B cell (primary cell): ENCODE measurements at regions not wholly inside any gene's neighbourhood (a gene's known extent, or its start where the extent isn't known, plus 50 kb on each side); places are given as distances from the start of the nearest gene placed in this dataset.

ENCODE experiments used
- ATAC-seq: fragments of 200-7000 bp; cut with Tn5 transposase; one replicate; pipeline ENCODE4 v1.10.0; 2021; ENCODE audit warnings: low read depth, mild to moderate bottlenecking, moderate number of reproducible peaks, moderate library complexity
- CTCF ChIA-PET: fragments of 350-600 bp; sonication (Branson Sonifier 250); formaldehyde crosslinking; loops from one replicate; lab custom pipeline; 2021; ENCODE audit warnings: antibody characterized with exemption, inconsistent platforms; lab: Charles Lee
- POLR2A ChIA-PET: fragments of 350-600 bp; sonication (Branson Sonifier 250); formaldehyde crosslinking; loops from one replicate; lab custom pipeline; 2021; ENCODE audit warnings: antibody characterized with exemption; lab: Charles Lee
- DNase-seq: peaks from one replicate; pipeline ENCODE4 v3.0.0; 2013
- H2AFZ ChIP-seq: 2 replicates; pipeline ENCODE4 v1.6.1; 2012; ENCODE audit warnings: mild to moderate bottlenecking, low read depth, low read length; ENCODE audit not compliant: insufficient read depth, poor library complexity, severe bottlenecking
- H3K27ac ChIP-seq, 2 donors: 1 replicate in 1 of 2; 2 replicates in 1 of 2; pipeline ENCODE4 v1.5.1; 2012 to 2013; ENCODE audit warnings: low read length in 2 of 2, mild to moderate bottlenecking in 2 of 2, moderate library complexity in 1 of 2
- H3K27me3 ChIP-seq, 4 experiments: fragments of 200-600 bp in 1 of 4; sonication (generic) in 1 of 4; replicated peaks in 1 of 4; 1 replicate in 2 of 4; 2 replicates in 2 of 4; pipeline versions ENCODE4 v1.6.1 to v1.7.0; 2013 to 2016; ENCODE audit warnings: low read length in 3 of 4, mild to moderate bottlenecking in 2 of 4, mixed read lengths in 1 of 4, moderate library complexity in 1 of 4; ENCODE audit not compliant: insufficient read depth in 4 of 4, control insufficient read depth in 3 of 4; ENCODE audit errors: control extremely low read depth in 1 of 4
- H3K36me3 ChIP-seq, 2 experiments: replicated peaks in 1 of 2; 1 replicate in 1 of 2; 2 replicates in 1 of 2; pipeline versions ENCODE4 v1.6.1 to v1.7.1; 2013; ENCODE audit warnings: low read length in 1 of 2; ENCODE audit not compliant: insufficient read depth in 2 of 2, control insufficient read depth in 1 of 2; ENCODE audit errors: control extremely low read depth in 1 of 2, extremely low read depth in 1 of 2
- H3K4me1 ChIP-seq, 2 donors: fragments of 200-600 bp in 1 of 2; sonication (generic) in 1 of 2; 1 replicate in 1 of 2; 2 replicates in 1 of 2; pipeline versions ENCODE4 v1.5.1 to v1.6.1; 2013 to 2017; ENCODE audit warnings: low read length in 2 of 2; ENCODE audit not compliant: control insufficient read depth in 2 of 2, insufficient read depth in 2 of 2
- H3K4me2 ChIP-seq: replicated peaks from 2 replicates; pipeline ENCODE3; 2012; ENCODE audit warnings: mild to moderate bottlenecking, low read depth, low read length; ENCODE audit not compliant: poor library complexity, severe bottlenecking
- H3K4me3 ChIP-seq, 5 experiments: fragments of 200-600 bp in 1 of 5; sonication (generic) in 1 of 5; 1 replicate in 3 of 5; 2 replicates in 2 of 5; pipeline versions ENCODE4 v1.5.1 to v1.7.0; 2011 to 2016; ENCODE audit warnings: low read length in 4 of 5, mild to moderate bottlenecking in 4 of 5, low read depth in 2 of 5, control low read depth in 1 of 5, moderate library complexity in 1 of 5; ENCODE audit not compliant: insufficient read depth in 1 of 5; ENCODE audit errors: control extremely low read depth in 1 of 5, extremely low read depth in 1 of 5
- H3K79me2 ChIP-seq: fragments of 200-600 bp; sonication (generic); one replicate; pipeline ENCODE4 v1.6.0; 2016; ENCODE audit warnings: low read length; ENCODE audit not compliant: control insufficient read depth, insufficient read depth
- H3K9ac ChIP-seq: fragments of 200-600 bp; sonication (generic); 2 replicates; pipeline ENCODE4 v1.6.1; 2017; ENCODE audit warnings: mild to moderate bottlenecking, low read length, moderate library complexity
- H3K9me3 ChIP-seq, 3 donors: one replicate each; pipeline versions ENCODE4 v1.6.1 to v1.7.1; 2013; ENCODE audit warnings: low read length in 2 of 3; ENCODE audit not compliant: control insufficient read depth in 2 of 3, insufficient read depth in 1 of 3; ENCODE audit errors: control extremely low read depth in 1 of 3
- H4K20me1 ChIP-seq: 2 replicates; pipeline ENCODE4 v1.6.0; 2012; ENCODE audit warnings: mild to moderate bottlenecking, low read length; ENCODE audit not compliant: insufficient read depth, control insufficient read depth, poor library complexity, severe bottlenecking
- H3K27ac Mint-ChIP-seq: one replicate; pipeline ENCODE4 v1.8.0; 2021; ENCODE audit warnings: mixed read lengths
- H3K27me3 Mint-ChIP-seq: one replicate; pipeline ENCODE4 v1.8.0; 2021; ENCODE audit warnings: mixed read lengths
- H3K4me1 Mint-ChIP-seq: one replicate; pipeline ENCODE4 v1.8.0; 2021; ENCODE audit warnings: mixed read lengths
- H3K4me3 Mint-ChIP-seq: one replicate; pipeline ENCODE4 v1.8.0; 2021; ENCODE audit warnings: mixed read lengths
- H3K9me3 Mint-ChIP-seq: one replicate; pipeline ENCODE4 v1.8.0; 2022; ENCODE audit warnings: mixed read lengths; ENCODE audit not compliant: insufficient read depth
- EZH2 ChIP-seq: IDR thresholded peaks from 2 replicates; pipeline ENCODE4 v1.6.1; 2012; ENCODE audit warnings: borderline replicate concordance, low read depth, mild to moderate bottlenecking, moderate library complexity, low read length; ENCODE audit not compliant: insufficient read depth, poor library complexity, severe bottlenecking
- WGBS: methylation state at CpG from one replicate; pipeline ENCODE4 v1.1.5; 2013; ENCODE audit warnings: missing lambda C conversion rate; ENCODE audit not compliant: insufficient coverage; 5-methylcytosine and 5-hydroxymethylcytosine counted together
- intact Hi-C: fragments of 100-400 bp; cut with micrococcal nuclease; formaldehyde crosslinking; loops from one replicate; pipeline ENCODE4 v1.10.0; 2022
- TF ChIP-seq, protein P1 (sequence below): fragments of 200-600 bp; IDR thresholded peaks from one replicate; pipeline ENCODE4 v1.8.0; 2022; ENCODE audit warnings: antibody characterized with exemption, mild to moderate bottlenecking

DNA sequence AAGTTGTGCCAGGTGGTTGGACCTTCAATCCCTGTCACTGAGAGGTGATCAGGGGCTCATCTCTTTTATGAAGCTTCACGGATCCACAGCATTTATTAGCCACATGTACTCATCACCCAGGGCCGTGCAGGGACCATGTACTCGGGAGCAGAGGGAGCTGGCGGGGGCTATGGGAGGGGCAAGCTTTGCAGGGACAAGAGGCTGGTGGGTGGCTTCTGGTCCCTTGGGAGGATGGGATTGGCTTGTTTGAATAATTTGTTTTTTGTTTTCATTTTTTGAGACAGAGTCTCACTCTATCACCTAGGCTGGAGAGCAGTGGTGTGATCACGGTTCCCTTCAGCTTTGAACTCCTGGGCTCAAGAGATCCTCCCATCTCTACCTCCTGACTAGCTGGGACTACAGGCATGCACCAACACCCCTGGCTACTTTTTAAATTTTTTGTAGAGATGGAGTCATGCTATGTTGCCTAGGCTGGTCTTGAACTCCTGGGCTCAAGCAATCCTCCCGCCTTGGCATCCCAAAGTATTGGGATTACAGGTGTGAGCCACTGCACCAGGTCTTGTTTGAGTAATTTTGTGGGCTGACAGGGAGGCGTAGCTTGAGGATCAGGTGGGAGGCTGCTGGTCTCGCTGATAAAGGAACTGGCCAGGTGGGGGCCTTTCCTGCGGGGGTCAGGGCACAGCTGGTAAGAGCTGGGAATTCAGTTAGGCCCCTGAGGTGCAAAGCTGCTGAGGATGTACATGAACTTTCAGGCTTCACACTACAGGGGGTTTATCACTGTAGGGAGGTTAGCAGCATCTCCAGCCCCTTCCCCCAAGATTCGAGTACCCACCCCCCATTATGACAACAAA lies 308.0 kb upstream of the C1orf174 start:
- no peak for ATAC-seq
- H3K4me1 ChIP-seq: no peaks in the 10 kb centered on the region
- no peak overlapping the region for H2AFZ ChIP-seq
- TF ChIP-seq, protein P1, sequence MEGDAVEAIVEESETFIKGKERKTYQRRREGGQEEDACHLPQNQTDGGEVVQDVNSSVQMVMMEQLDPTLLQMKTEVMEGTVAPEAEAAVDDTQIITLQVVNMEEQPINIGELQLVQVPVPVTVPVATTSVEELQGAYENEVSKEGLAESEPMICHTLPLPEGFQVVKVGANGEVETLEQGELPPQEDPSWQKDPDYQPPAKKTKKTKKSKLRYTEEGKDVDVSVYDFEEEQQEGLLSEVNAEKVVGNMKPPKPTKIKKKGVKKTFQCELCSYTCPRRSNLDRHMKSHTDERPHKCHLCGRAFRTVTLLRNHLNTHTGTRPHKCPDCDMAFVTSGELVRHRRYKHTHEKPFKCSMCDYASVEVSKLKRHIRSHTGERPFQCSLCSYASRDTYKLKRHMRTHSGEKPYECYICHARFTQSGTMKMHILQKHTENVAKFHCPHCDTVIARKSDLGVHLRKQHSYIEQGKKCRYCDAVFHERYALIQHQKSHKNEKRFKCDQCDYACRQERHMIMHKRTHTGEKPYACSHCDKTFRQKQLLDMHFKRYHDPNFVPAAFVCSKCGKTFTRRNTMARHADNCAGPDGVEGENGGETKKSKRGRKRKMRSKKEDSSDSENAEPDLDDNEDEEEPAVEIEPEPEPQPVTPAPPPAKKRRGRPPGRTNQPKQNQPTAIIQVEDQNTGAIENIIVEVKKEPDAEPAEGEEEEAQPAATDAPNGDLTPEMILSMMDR: no peak
- no peak for TF ChIP-seq EZH2
- CTCF ChIA-PET: no interaction called here
- WGBS: 89% methylated on average over 5 of the region's 10 CpGs
- no peaks in the 10 kb centered on the region for H3K27me3 ChIP-seq
- no peaks in the 10 kb centered on the region for H3K36me3 ChIP-seq
- intact Hi-C loops: no loop called here
- Mint-ChIP-seq H3K9me3 (peaks cover 24% of the 10 kb centered on the region), H3K4me3 (no peak overlapping the region), H3K4me1 (no peaks in the 10 kb centered on the region), H3K27me3 (peaks cover 7% of the 10 kb centered on the region), H3K27ac (no peak overlapping the region)
- no peaks in the 10 kb centered on the region for H3K79me2 ChIP-seq
- no peak overlapping the region for H3K4me3 ChIP-seq
- DNase-seq: no peak
- no peak overlapping the region for H3K9ac ChIP-seq
- POLR2A ChIA-PET: no interaction called here
- no peaks in the 10 kb centered on the region for H4K20me1 ChIP-seq
- no peak overlapping the region for H3K27ac ChIP-seq
- H3K4me2 ChIP-seq: no peak overlapping the region
- H3K9me3 ChIP-seq: peaks cover 0 to 20% (median 9%) of the 10 kb centered on the region in 3 donors

DNA sequence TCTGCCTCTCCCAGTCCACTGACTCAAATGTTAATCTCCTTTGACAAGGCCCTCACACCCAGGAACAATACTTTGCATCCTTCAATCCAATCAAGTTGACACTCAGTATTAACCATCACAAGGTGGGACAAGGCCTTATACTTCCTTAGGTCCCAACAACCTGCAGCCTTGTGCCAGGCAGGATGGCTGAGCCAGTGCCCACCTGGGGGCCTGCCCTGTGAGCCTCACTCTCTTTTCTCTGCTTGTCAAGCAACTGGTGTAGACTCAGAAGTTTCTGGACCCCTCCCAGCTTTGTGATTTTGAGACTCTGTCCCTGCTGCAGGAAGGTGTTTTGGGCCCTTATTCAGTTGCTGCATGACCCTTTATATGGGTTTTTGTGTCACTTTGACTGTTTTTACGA lies 310.0 kb upstream of the C1orf174 start:
- H3K4me1 Mint-ChIP-seq: no peaks in the 10 kb centered on the region
- 68% methylated on average over 1 of the region's 1 CpG for WGBS

More for the DNA sequence above, 310.0 kb upstream of the C1orf174 start:
- H2AFZ ChIP-seq: no peak overlapping the region
- no peaks in the 10 kb centered on the region for H3K79me2 ChIP-seq
- intact Hi-C loops: no loop called here
- no peak overlapping the region for H3K4me3 ChIP-seq
- H3K4me1 ChIP-seq: no peaks in the 10 kb centered on the region
- no peak overlapping the region for H3K4me2 ChIP-seq
- H3K36me3 ChIP-seq: no peaks in the 10 kb centered on the region
- H3K27me3 Mint-ChIP-seq: peaks cover 13% of the 10 kb centered on the region
- no peak overlapping the region for H3K4me3 Mint-ChIP-seq
- POLR2A ChIA-PET: no interaction called here
- peaks cover 11% of the 10 kb centered on the region for H3K9me3 Mint-ChIP-seq
- no peaks in the 10 kb centered on the region for H3K27me3 ChIP-seq
- CTCF ChIA-PET: no interaction called here
- DNase-seq (no peak), ATAC-seq (no peak)
- no peak overlapping the region for H3K27ac ChIP-seq
- no peaks in the 10 kb centered on the region for H4K20me1 ChIP-seq
- TF ChIP-seq, protein P1: no peak
- no peak for TF ChIP-seq EZH2
- no peak overlapping the region for H3K27ac Mint-ChIP-seq
- no peak overlapping the region for H3K9ac ChIP-seq
- peaks cover 0 to 19% (median 9%) of the 10 kb centered on the region in 3 donors for H3K9me3 ChIP-seq
